MM.1S (cell line): ENCODE measurements at regions not wholly inside any gene's neighbourhood (a gene's known extent, or its start where the extent isn't known, plus 50 kb on each side); places are given as distances from the start of the nearest gene placed in this dataset.

Source experiments
- DNase-seq: peaks from one replicate; pipeline ENCODE4 v3.0.0-alpha.2; 2015
- H2AFZ ChIP-seq: fragments of 300-600 bp; sonication (generic); 2 replicates; pipeline ENCODE4 v1.6.0; 2016; ENCODE audit warnings: antibody characterized with exemption, low read length
- H3F3A ChIP-seq: fragments of 300-600 bp; sonication (generic); 2 replicates; pipeline ENCODE4 v1.6.1; 2016; ENCODE audit warnings: mild to moderate bottlenecking, antibody characterized with exemption, low read length, moderate library complexity, mixed read lengths; ENCODE audit not compliant: insufficient read depth
- H3K27ac ChIP-seq: fragments of 300-600 bp; sonication (generic); 2 replicates; pipeline ENCODE4 v1.5.1; 2016; ENCODE audit warnings: mild to moderate bottlenecking, low read length
- H3K27me3 ChIP-seq: fragments of 300-600 bp; sonication (generic); replicated peaks from 2 replicates; pipeline ENCODE4 v1.6.0; 2016; ENCODE audit warnings: low read length; ENCODE audit not compliant: insufficient read depth
- H3K36me3 ChIP-seq: fragments of 300-600 bp; sonication (generic); replicated peaks from 2 replicates; pipeline ENCODE4 v1.6.1; 2016; ENCODE audit warnings: mild to moderate bottlenecking, low read length, mixed read lengths; ENCODE audit not compliant: insufficient read depth
- H3K4me1 ChIP-seq: fragments of 300-600 bp; sonication (generic); 2 replicates; pipeline ENCODE4 v1.6.1; 2016; ENCODE audit warnings: low read length, mixed read lengths
- H3K4me2 ChIP-seq: fragments of 300-600 bp; sonication (generic); 2 replicates; pipeline ENCODE4 v1.6.0; 2016; ENCODE audit warnings: low read depth, low read length
- H3K4me3 ChIP-seq: fragments of 300-600 bp; sonication (generic); 2 replicates; pipeline ENCODE4 v1.5.1; 2016; ENCODE audit warnings: low read length, mixed read lengths
- H3K79me2 ChIP-seq: fragments of 300-600 bp; sonication (generic); 2 replicates; pipeline ENCODE4 v1.6.1; 2016; ENCODE audit warnings: mixed run types, low read length, mixed read lengths
- H3K9ac ChIP-seq: fragments of 300-600 bp; sonication (generic); 2 replicates; pipeline ENCODE4 v1.6.1; 2016; ENCODE audit warnings: low read length, mixed read lengths
- H3K9me2 ChIP-seq: fragments of 300-600 bp; sonication (generic); replicated peaks from 2 replicates; pipeline ENCODE4 v1.6.1; 2016; ENCODE audit warnings: mild to moderate bottlenecking, low read length, mixed read lengths; ENCODE audit not compliant: insufficient read depth
- H3K9me3 ChIP-seq: fragments of 300-600 bp; sonication (generic); replicated peaks from 2 replicates; pipeline ENCODE4 v1.6.1; 2016; ENCODE audit warnings: mild to moderate bottlenecking, low read length, mixed read lengths; ENCODE audit not compliant: insufficient read depth
- H4K20me1 ChIP-seq: fragments of 300-600 bp; sonication (generic); 2 replicates; pipeline ENCODE4 v1.6.1; 2016; ENCODE audit warnings: mild to moderate bottlenecking, low read length, moderate library complexity, mixed read lengths; ENCODE audit not compliant: insufficient read depth
- EZH2 ChIP-seq: fragments of 300-600 bp; sonication (generic); optimal IDR thresholded peaks from 2 replicates; pipeline ENCODE3; 2017; ENCODE audit warnings: low read depth, mild to moderate bottlenecking, antibody characterized with exemption, low read length, mixed read lengths
- EZH2phosphoT487 ChIP-seq: fragments of 300-600 bp; sonication (generic); IDR thresholded peaks from 2 replicates; pipeline ENCODE4 v1.6.1; 2018; ENCODE audit warnings: antibody characterized with exemption, low read length
- TF ChIP-seq, protein P1 (sequence below): fragments of 300-600 bp; sonication (generic); IDR thresholded peaks from 2 replicates; pipeline ENCODE4 v1.5.1; 2016; ENCODE audit warnings: antibody characterized with exemption, low read length, mixed read lengths

DNA sequence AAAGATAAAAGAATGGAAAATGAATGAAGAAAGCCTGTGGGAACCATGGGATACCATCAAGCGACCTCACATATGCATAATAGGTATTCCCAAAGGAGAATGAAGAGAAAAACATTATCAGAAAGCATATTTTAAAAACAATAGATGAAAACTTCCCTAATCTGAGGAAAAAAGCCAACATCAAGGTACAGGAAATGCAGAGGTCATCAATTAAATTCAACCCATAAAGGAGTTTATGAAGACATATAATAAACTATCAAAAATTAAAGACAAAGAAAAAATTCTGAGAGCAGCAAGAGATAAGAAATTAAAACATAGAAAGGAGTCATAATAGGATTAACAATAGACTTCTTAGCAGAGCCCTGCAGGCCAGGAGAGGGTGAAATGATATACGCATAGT, 397.5 kb downstream of the GPM6A start:
- Histone ChIP-seq H3K9me3 (no peaks in the 10 kb centered on the region), H3K36me3 (no peaks in the 10 kb centered on the region)
- TF ChIP-seq EZH2 = no peak
- TF ChIP-seq EZH2phosphoT487 = no peak
- TF ChIP-seq, protein P1, sequence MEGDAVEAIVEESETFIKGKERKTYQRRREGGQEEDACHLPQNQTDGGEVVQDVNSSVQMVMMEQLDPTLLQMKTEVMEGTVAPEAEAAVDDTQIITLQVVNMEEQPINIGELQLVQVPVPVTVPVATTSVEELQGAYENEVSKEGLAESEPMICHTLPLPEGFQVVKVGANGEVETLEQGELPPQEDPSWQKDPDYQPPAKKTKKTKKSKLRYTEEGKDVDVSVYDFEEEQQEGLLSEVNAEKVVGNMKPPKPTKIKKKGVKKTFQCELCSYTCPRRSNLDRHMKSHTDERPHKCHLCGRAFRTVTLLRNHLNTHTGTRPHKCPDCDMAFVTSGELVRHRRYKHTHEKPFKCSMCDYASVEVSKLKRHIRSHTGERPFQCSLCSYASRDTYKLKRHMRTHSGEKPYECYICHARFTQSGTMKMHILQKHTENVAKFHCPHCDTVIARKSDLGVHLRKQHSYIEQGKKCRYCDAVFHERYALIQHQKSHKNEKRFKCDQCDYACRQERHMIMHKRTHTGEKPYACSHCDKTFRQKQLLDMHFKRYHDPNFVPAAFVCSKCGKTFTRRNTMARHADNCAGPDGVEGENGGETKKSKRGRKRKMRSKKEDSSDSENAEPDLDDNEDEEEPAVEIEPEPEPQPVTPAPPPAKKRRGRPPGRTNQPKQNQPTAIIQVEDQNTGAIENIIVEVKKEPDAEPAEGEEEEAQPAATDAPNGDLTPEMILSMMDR = no peak

DNA sequence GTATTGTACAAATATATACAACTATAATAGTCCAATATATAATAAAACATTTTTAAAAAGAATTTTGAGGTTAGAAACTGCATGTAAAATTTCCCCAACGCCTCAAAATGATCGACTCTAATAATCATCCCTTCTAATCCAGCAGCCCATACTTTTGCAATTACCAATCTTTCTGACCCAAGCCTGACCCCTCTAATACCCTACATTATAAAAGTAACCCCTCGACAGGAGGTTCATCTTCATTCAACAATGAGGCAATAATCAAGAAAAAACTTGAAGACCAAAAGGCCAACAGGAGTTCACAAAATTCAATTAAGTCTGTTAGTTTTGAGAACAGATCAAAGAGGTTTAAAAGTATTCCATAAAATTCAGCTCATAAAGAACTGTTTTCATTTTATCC, 393.5 kb downstream of the GPM6A start:
- Histone ChIP-seq H3K27me3 (no peaks in the 10 kb centered on the region), H3K79me2 (no peaks in the 10 kb centered on the region), H3K9me2 (no peaks in the 10 kb centered on the region), H3K9ac (no peak overlapping the region), H3F3A (no peaks in the 10 kb centered on the region), H4K20me1 (no peaks in the 10 kb centered on the region), H3K4me3 (no peak overlapping the region), H3K36me3 (no peaks in the 10 kb centered on the region), H3K4me1 (no peaks in the 10 kb centered on the region), H3K9me3 (no peaks in the 10 kb centered on the region), H3K4me2 (no peak overlapping the region), H3K27ac (no peak overlapping the region), H2AFZ (no peak overlapping the region)
- TF ChIP-seq, protein P1 = no peak
- TF ChIP-seq EZH2phosphoT487 = no peak
- TF ChIP-seq EZH2 = no peak
- DNase-seq = no peak

More for the DNA sequence above, 397.5 kb downstream of the GPM6A start:
- Histone ChIP-seq H3K79me2 (no peaks in the 10 kb centered on the region), H3K4me1 (no peaks in the 10 kb centered on the region), H2AFZ (no peak overlapping the region), H3K4me2 (no peak overlapping the region), H3K9ac (no peak overlapping the region), H3K9me2 (no peaks in the 10 kb centered on the region), H3K4me3 (no peak overlapping the region), H4K20me1 (no peaks in the 10 kb centered on the region), H3F3A (no peaks in the 10 kb centered on the region), H3K27ac (no peak overlapping the region), H3K27me3 (no peaks in the 10 kb centered on the region)
- DNase-seq = no peak

DNA sequence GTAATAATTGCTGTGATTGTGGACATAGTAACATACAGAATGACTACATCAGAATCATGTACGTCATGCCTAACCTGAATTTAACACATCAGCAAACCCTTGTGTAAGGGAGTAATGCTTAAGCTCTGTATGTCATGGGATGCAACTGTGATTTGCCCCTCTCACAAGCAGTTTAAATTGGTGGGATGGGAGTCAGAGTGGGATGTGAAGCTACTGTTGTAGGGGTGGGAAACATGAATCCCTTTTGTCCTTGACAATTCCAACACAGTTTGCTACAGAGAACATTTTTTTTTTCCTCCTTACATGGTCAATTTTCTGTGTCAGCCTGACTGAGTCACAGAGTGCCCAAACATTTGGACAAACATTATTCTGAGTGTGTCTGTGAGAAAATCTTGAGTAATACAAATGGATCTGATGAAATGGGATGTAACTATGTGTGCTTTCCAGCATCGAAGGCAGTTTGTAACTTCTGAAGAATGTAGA, 392.8 kb downstream of the GPM6A start:
- H3K4me1 ChIP-seq = no peaks in the 10 kb centered on the region
- H4K20me1 ChIP-seq = no peaks in the 10 kb centered on the region
- no peak overlapping the region for H3K27ac ChIP-seq
- no peaks in the 10 kb centered on the region for H3K79me2 ChIP-seq
- no peaks in the 10 kb centered on the region for H3K9me3 ChIP-seq
- H2AFZ ChIP-seq = no peak overlapping the region
- no peak overlapping the region for H3K9ac ChIP-seq
- no peaks in the 10 kb centered on the region for H3F3A ChIP-seq
- no peak for DNase-seq
- H3K9me2 ChIP-seq = no peaks in the 10 kb centered on the region
- no peak overlapping the region for H3K4me3 ChIP-seq
- TF ChIP-seq, protein P1 = no peak
- TF ChIP-seq EZH2 (no peak), EZH2phosphoT487 (no peak)
- no peak overlapping the region for H3K4me2 ChIP-seq
- no peaks in the 10 kb centered on the region for H3K36me3 ChIP-seq
- no peaks in the 10 kb centered on the region for H3K27me3 ChIP-seq

DNA sequence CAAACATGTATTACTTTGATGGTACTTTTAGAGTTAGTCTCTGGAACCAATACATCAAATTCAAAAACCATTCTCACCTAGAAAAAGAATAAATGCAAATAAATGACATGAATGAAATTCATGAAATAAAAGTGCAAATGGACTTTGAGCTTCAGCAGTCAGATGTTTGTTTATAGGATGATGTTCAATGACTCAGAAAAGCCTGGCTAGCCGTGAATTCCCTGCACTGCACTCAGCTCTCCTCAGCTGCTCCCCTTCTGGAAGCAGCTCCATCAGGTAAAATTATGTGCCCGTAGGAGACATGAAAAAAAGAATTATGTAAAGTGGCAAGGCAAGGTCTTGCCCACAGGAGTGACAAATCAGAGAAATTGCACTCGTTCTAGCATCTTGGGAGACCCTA, 390.6 kb downstream of the GPM6A start:
- Histone ChIP-seq H3K9me2 (no peaks in the 10 kb centered on the region), H3K27ac (no peak overlapping the region), H3K4me2 (no peak overlapping the region), H3F3A (no peaks in the 10 kb centered on the region), H4K20me1 (no peaks in the 10 kb centered on the region), H3K36me3 (no peaks in the 10 kb centered on the region), H3K4me3 (no peak overlapping the region), H2AFZ (no peak overlapping the region), H3K9ac (no peak overlapping the region), H3K9me3 (no peaks in the 10 kb centered on the region), H3K79me2 (no peaks in the 10 kb centered on the region), H3K27me3 (no peaks in the 10 kb centered on the region), H3K4me1 (no peaks in the 10 kb centered on the region)
- DNase-seq = no peak
- TF ChIP-seq EZH2 (no peak), EZH2phosphoT487 (no peak)
- TF ChIP-seq, protein P1 = no peak
